ENCODE measurements at regions not wholly inside any gene's neighbourhood (a gene's known extent, or its start where the extent isn't known, plus 50 kb on each side); places are given as distances from the start of the nearest gene placed in this dataset.

GRCh38 chr6:144893680-144894151 lies 608.6 kb downstream of the UTRN start:
- no peaks in the 10 kb centered on the region for H3K36me3 ChIP-seq (ENCODE audit: control insufficient read depth in 2 of 4, insufficient read depth in 4 of 4, low read length in 3 of 4)
- no peak overlapping the region for H2BK15ac ChIP-seq (ENCODE audit: low read length)
- ChIA-PET POLR2A (ENCODE audit: partially characterized antibody) (no interaction called here), CTCF (ENCODE audit: partially characterized antibody) (no interaction called here)
- no peak overlapping the region for H4K91ac ChIP-seq (replicated peaks; ENCODE audit: insufficient read length, low read length)
- TF ChIP-seq USF2 (IDR thresholded peaks at IDR 0.05; ENCODE audit: low read length) (no peak), GABPA (IDR thresholded peaks at IDR 0.05; ENCODE audit: borderline replicate concordance, insufficient read depth, low read length) (no peak), CTBP2 (IDR thresholded peaks at IDR 0.05; ENCODE audit: borderline replicate concordance, insufficient read depth, insufficient read length, low read length) (no peak), RXRA (IDR thresholded peaks at IDR 0.05; ENCODE audit: insufficient read depth, low read depth, low read length) (no peak), SUZ12 (IDR thresholded peaks at IDR 0.05; ENCODE audit: low read length) (no peak)
- TF ChIP-seq, protein P1, sequence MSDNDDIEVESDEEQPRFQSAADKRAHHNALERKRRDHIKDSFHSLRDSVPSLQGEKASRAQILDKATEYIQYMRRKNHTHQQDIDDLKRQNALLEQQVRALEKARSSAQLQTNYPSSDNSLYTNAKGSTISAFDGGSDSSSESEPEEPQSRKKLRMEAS (IDR thresholded peaks at IDR 0.05) = no peak
- FAIRE-seq (no peak), DNase-seq (ENCODE audit: low read depth in 1 of 2, low spot score in 2 of 2) (no peak)
- H2BK5ac ChIP-seq (ENCODE audit: low read depth, low read length) = no peak overlapping the region
- H4K20me1 ChIP-seq (replicated peaks in 1 of 2; ENCODE audit: control insufficient read depth in 1 of 2, insufficient read depth in 2 of 2, low read length in 2 of 2) = no peaks in the 10 kb centered on the region
- H3K27ac ChIP-seq (ENCODE audit: low read depth, low read length) = no peak overlapping the region
- no peak overlapping the region for H3K4me3 ChIP-seq (ENCODE audit: extremely low read depth in 1 of 4, insufficient read depth in 2 of 4, low read depth in 3 of 4, low read length in 4 of 4)
- no peak overlapping the region for H3K18ac ChIP-seq (ENCODE audit: extremely low read depth, low read length)
- no peaks in the 10 kb centered on the region for H3K79me1 ChIP-seq (ENCODE audit: low read depth, low read length)
- H3K9me3 ChIP-seq (ENCODE audit: insufficient read depth in 2 of 2, low read depth in 1 of 2, low read length in 1 of 2) = no peaks in the 10 kb centered on the region
- H4K5ac ChIP-seq (ENCODE audit: insufficient read length, low read depth, low read length) = no peak overlapping the region
- no peaks in the 10 kb centered on the region for H3K23me2 ChIP-seq (ENCODE audit: low read depth, low read length)
- no peak overlapping the region for H3K4ac ChIP-seq (replicated peaks; ENCODE audit: insufficient read length, low read depth, low read length)
- no peak overlapping the region for H3K4me2 ChIP-seq (ENCODE audit: insufficient read depth in 1 of 2, low read depth in 2 of 2, low read length in 2 of 2)
- H2AK5ac ChIP-seq (ENCODE audit: low read depth, low read length) = no peak overlapping the region
- H2BK120ac ChIP-seq (replicated peaks; ENCODE audit: low read depth, low read length) = no peak overlapping the region
- H2AFZ ChIP-seq (ENCODE audit: low read length) = no peak overlapping the region
- no peak overlapping the region for H3K23ac ChIP-seq (ENCODE audit: insufficient read length)
- H3K56ac ChIP-seq (replicated peaks; ENCODE audit: insufficient read length, low read depth, low read length) = no peak overlapping the region
- H2BK20ac ChIP-seq (ENCODE audit: low read length) = no peak overlapping the region
- no peak overlapping the region for H2BK12ac ChIP-seq (ENCODE audit: low read depth, low read length)
- H3K14ac ChIP-seq (ENCODE audit: insufficient read length) = no peak overlapping the region
- H3K4me1 ChIP-seq (replicated peaks in 1 of 4; ENCODE audit: control insufficient read depth in 3 of 4, insufficient read depth in 4 of 4, low read length in 3 of 4) = peaks cover 0 to 3% (median 2%) of the 10 kb centered on the region in 4 experiments; a peak in 3 of 7 replicates
- WGBS, 2 experiments (ENCODE audit: extremely low coverage in 1 of 2, insufficient coverage in 1 of 2, insufficient read length in 1 of 2, insufficient replicate concordance in 2 of 2, low coverage in 1 of 2, low lambda C conversion rate in 2 of 2, missing lambda C conversion rate in 1 of 2) = 84% methylated on average over 2 of the region's 2 CpGs; no CpG with 5 or more reads in 1 of the 2 experiments
- no peak overlapping the region for H4K8ac ChIP-seq (ENCODE audit: extremely low read depth, insufficient read depth, low read length)
- peaks cover 0 to 5% (median 1%) of the 10 kb centered on the region in 4 experiments; a peak in 2 of 7 replicates for H3K27me3 ChIP-seq (replicated peaks in 1 of 4; ENCODE audit: control insufficient read depth in 3 of 4, extremely low read depth in 1 of 4, insufficient read depth in 3 of 4, low read length in 3 of 4)
- H3K79me2 ChIP-seq (ENCODE audit: control insufficient read depth in 1 of 2, insufficient read depth in 2 of 2, low read length in 2 of 2) = no peaks in the 10 kb centered on the region
- H3K9ac ChIP-seq (replicated peaks in 1 of 4; ENCODE audit: extremely low read depth in 1 of 4, low read depth in 3 of 4, low read length in 3 of 4) = no peak overlapping the region

All from H1 (cell line).